Mesenchymal stem cell (in vitro differentiated cells and primary cell): ENCODE measurements at regions not wholly inside any gene's neighbourhood (a gene's known extent, or its start where the extent isn't known, plus 50 kb on each side); places are given as distances from the start of the nearest gene placed in this dataset.

Source experiments
- DNase-seq: peaks from one replicate; pipeline ENCODE4 v3.0.0-alpha.2; 2013
- H2AFZ ChIP-seq: one replicate; pipeline ENCODE4 v1.6.1; 2013; ENCODE audit warnings: low read depth, mild to moderate bottlenecking, control low read depth, inconsistent platforms, low read length, moderate library complexity
- H2AK5ac ChIP-seq: 2 replicates; pipeline ENCODE4 v1.6.1; 2013; ENCODE audit warnings: low read length, moderate library complexity, mild to moderate bottlenecking, inconsistent platforms; ENCODE audit not compliant: severe bottlenecking
- H2BK120ac ChIP-seq: one replicate; pipeline ENCODE4 v1.6.1; 2013; ENCODE audit warnings: low read depth, mild to moderate bottlenecking, inconsistent platforms, low read length, moderate library complexity
- H2BK12ac ChIP-seq, 2 experiments: one replicate each; pipeline ENCODE4 v1.6.1; 2013; ENCODE audit warnings: inconsistent platforms in 2 of 2, low read length in 2 of 2, mild to moderate bottlenecking in 2 of 2, moderate library complexity in 2 of 2, control low read depth in 1 of 2
- H2BK15ac ChIP-seq: one replicate; pipeline ENCODE4 v1.6.1; 2013; ENCODE audit warnings: mild to moderate bottlenecking, low read depth, inconsistent platforms; ENCODE audit not compliant: poor library complexity, severe bottlenecking
- H2BK5ac ChIP-seq: 2 replicates; pipeline ENCODE4 v1.6.1; 2013; ENCODE audit warnings: low read depth, mild to moderate bottlenecking, low read length, control low read depth, inconsistent platforms; ENCODE audit not compliant: poor library complexity, severe bottlenecking
- H3K14ac ChIP-seq, 2 experiments: one replicate each; pipeline ENCODE4 v1.6.1; 2013; ENCODE audit warnings: inconsistent platforms in 2 of 2, low read length in 2 of 2, control low read depth in 1 of 2, mild to moderate bottlenecking in 1 of 2, moderate library complexity in 1 of 2
- H3K18ac ChIP-seq, 2 experiments: one replicate each; pipeline ENCODE4 v1.6.1; 2013; ENCODE audit warnings: inconsistent platforms in 2 of 2, low read length in 2 of 2, control low read depth in 1 of 2, low read depth in 1 of 2, mild to moderate bottlenecking in 1 of 2
- H3K23ac ChIP-seq, 2 experiments: one replicate each; pipeline ENCODE4 v1.6.1; 2013; ENCODE audit warnings: inconsistent platforms in 2 of 2, low read length in 2 of 2, mild to moderate bottlenecking in 2 of 2, moderate library complexity in 2 of 2, control low read depth in 1 of 2
- H3K27ac ChIP-seq: 2 replicates; pipeline ENCODE4 v1.5.1; 2013; ENCODE audit warnings: mild to moderate bottlenecking, moderate library complexity, low read length, control low read depth, inconsistent platforms; ENCODE audit not compliant: poor library complexity, severe bottlenecking
- H3K27me3 ChIP-seq, 2 experiments: 2 replicates each; pipeline versions ENCODE4 v1.6.1 to v1.7.0; 2013; ENCODE audit warnings: low read length in 2 of 2, mild to moderate bottlenecking in 2 of 2, moderate library complexity in 2 of 2, control low read depth in 1 of 2, inconsistent platforms in 1 of 2; ENCODE audit not compliant: control insufficient read depth in 1 of 2, insufficient read depth in 1 of 2
- H3K36me3 ChIP-seq, 2 experiments: 2 replicates each; pipeline versions ENCODE4 v1.6.1 to v1.7.0; 2013; ENCODE audit warnings: low read length in 2 of 2, control low read depth in 1 of 2, inconsistent platforms in 1 of 2, low read depth in 1 of 2, mild to moderate bottlenecking in 1 of 2; ENCODE audit not compliant: insufficient read depth in 2 of 2, control insufficient read depth in 1 of 2
- H3K4ac ChIP-seq, 2 experiments: one replicate each; pipeline ENCODE4 v1.6.1; 2013; ENCODE audit warnings: inconsistent platforms in 2 of 2, low read length in 2 of 2, mild to moderate bottlenecking in 2 of 2, moderate library complexity in 2 of 2, control low read depth in 1 of 2, low read depth in 1 of 2
- H3K4me1 ChIP-seq: 2 replicates; pipeline ENCODE4 v1.6.1; 2013; ENCODE audit warnings: low read depth, low read length, control low read depth; ENCODE audit not compliant: control insufficient read depth, insufficient read depth
- H3K4me2 ChIP-seq: 2 replicates; pipeline ENCODE4 v1.6.1; 2013; ENCODE audit warnings: low read length, mild to moderate bottlenecking, inconsistent platforms; ENCODE audit not compliant: poor library complexity, severe bottlenecking
- H3K4me3 ChIP-seq, 2 experiments: 2 replicates each; pipeline versions ENCODE4 v1.5.1 to v1.7.0; 2013; ENCODE audit warnings: low read length in 2 of 2, mild to moderate bottlenecking in 2 of 2, control low read depth in 1 of 2, low read depth in 1 of 2; ENCODE audit not compliant: insufficient read depth in 1 of 2
- H3K79me1 ChIP-seq: replicated peaks from 2 replicates; pipeline ENCODE4 v1.6.1; 2013; ENCODE audit warnings: mild to moderate bottlenecking, control low read depth, low read length, inconsistent platforms; ENCODE audit not compliant: poor library complexity, severe bottlenecking
- H3K9ac ChIP-seq: 2 replicates; pipeline ENCODE4 v1.7.0; 2013; ENCODE audit warnings: mild to moderate bottlenecking, low read length, moderate library complexity
- H3K9me3 ChIP-seq: 2 replicates; pipeline ENCODE4 v1.7.0; 2013; ENCODE audit warnings: mild to moderate bottlenecking, low read length; ENCODE audit not compliant: control insufficient read depth
- H4K8ac ChIP-seq: one replicate; pipeline ENCODE4 v1.6.1; 2013; ENCODE audit warnings: inconsistent platforms, mild to moderate bottlenecking, low read length, moderate library complexity
- H4K91ac ChIP-seq: one replicate; pipeline ENCODE4 v1.6.1; 2013; ENCODE audit warnings: mild to moderate bottlenecking, low read length, inconsistent platforms
- WGBS: methylation state at CpG from one replicate; pipeline ENCODE4 v1.1.7; 2013; ENCODE audit warnings: mixed read lengths; 5-methylcytosine and 5-hydroxymethylcytosine counted together

GRCh38 chr9:86856259-86856658 is 91.0 kb downstream of the GAS1 start:
- H3K4me3 ChIP-seq: no peak overlapping the region
- H3K27ac ChIP-seq: no peak overlapping the region
- no peak overlapping the region for H2BK15ac ChIP-seq
- 60% methylated on average over 3 of the region's 3 CpGs for WGBS
- DNase-seq: no peak
- H3K36me3 ChIP-seq: no peaks in the 10 kb centered on the region
- H3K18ac ChIP-seq: no peak overlapping the region
- no peak overlapping the region for H2AFZ ChIP-seq
- H3K4me2 ChIP-seq: no peak overlapping the region
- no peak overlapping the region for H4K8ac ChIP-seq
- no peaks in the 10 kb centered on the region for H3K4me1 ChIP-seq
- H2BK120ac ChIP-seq: no peak overlapping the region
- no peaks in the 10 kb centered on the region for H3K9me3 ChIP-seq
- H3K79me1 ChIP-seq: no peaks in the 10 kb centered on the region
- no peak overlapping the region for H3K9ac ChIP-seq
- no peaks in the 10 kb centered on the region for H3K27me3 ChIP-seq
- H3K14ac ChIP-seq: no peak overlapping the region
- peak overlapping the region; percentile 9 for H2AK5ac ChIP-seq
- no peak overlapping the region for H4K91ac ChIP-seq
- no peak overlapping the region for H3K4ac ChIP-seq
- no peak overlapping the region for H2BK5ac ChIP-seq
- no peak overlapping the region for H2BK12ac ChIP-seq
- H3K23ac ChIP-seq: no peak overlapping the region

DNA sequence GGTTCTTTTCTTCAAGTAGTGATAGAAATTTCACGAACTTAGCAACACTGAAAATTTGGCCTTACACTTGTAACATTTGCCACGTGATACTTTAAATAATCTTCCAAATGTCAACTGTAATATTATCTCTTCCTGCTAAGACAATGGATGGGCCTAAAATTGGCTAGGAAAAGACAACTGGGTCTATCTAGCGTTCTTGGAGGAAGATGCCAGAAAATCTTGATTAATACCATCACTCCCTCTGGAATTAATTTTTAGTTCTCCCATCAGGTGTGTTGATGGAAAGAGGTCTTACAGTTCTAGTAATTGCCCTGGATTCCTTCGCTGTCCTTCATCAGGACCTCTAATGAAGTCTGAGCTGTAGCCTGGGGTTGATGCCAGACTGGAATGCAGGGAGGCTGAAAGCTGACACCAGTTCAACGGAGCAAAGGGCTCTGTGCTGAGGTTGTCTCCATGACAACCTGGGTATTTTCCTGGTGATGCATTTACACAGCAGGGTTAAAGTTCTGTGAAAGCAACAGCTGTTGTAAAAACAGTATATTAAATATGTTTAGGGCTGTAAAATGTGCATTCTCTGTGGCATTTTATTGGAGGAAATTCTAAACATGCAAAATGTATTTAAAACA is 92.3 kb downstream of the GAS1 start:
- no peak overlapping the region for H3K4ac ChIP-seq
- no peaks in the 10 kb centered on the region for H3K27me3 ChIP-seq
- no peak overlapping the region for H2BK15ac ChIP-seq
- H3K9ac ChIP-seq: peak overlapping the region; percentile 61
- no peak overlapping the region for H4K8ac ChIP-seq
- no peaks in the 10 kb centered on the region for H3K9me3 ChIP-seq
- H3K4me1 ChIP-seq: no peaks in the 10 kb centered on the region
- no peak overlapping the region for H3K4me2 ChIP-seq
- H4K91ac ChIP-seq: no peak overlapping the region
- no peak overlapping the region for H2AK5ac ChIP-seq
- H3K79me1 ChIP-seq: no peaks in the 10 kb centered on the region
- H3K14ac ChIP-seq: no peak overlapping the region
- H3K36me3 ChIP-seq: no peaks in the 10 kb centered on the region
- H3K23ac ChIP-seq: no peak overlapping the region
- H2BK12ac ChIP-seq: no peak overlapping the region
- no peak overlapping the region for H3K4me3 ChIP-seq
- H2BK120ac ChIP-seq: no peak overlapping the region
- H3K18ac ChIP-seq: no peak overlapping the region
- DNase-seq: peak; percentile 42
- WGBS: 51% methylated on average over 5 of the region's 5 CpGs
- H3K27ac ChIP-seq: peak overlapping the region; percentile 15
- H2AFZ ChIP-seq: no peak overlapping the region
- H2BK5ac ChIP-seq: no peak overlapping the region

DNA sequence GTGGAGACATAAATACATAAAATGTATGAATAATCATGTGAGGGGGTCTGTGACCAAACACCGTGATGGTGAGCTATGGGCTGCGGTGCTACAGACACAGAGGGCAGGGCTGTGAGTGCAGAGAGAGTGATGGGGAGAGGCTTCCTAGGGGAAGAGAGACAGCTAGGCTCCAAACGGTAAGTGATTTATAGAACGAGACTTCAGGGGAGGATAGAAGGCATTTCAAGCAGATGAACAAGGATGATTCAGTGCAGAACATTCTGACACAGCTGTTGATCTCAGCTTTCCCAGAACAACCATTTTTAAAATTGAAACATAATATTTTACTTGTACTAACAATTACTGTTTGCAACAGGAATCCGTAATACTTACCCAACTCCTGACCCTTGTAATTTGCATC is 100.7 kb downstream of the GAS1 start:
- H2AK5ac ChIP-seq: no peak overlapping the region
- no peak overlapping the region for H2BK5ac ChIP-seq
- peak overlapping the region; percentile 11 for H3K27ac ChIP-seq
- no peaks in the 10 kb centered on the region for H3K79me1 ChIP-seq
- H4K8ac ChIP-seq: no peak overlapping the region
- no peaks in the 10 kb centered on the region for H3K27me3 ChIP-seq
- no peak overlapping the region for H3K18ac ChIP-seq
- no peak overlapping the region for H3K23ac ChIP-seq
- H2BK12ac ChIP-seq: no peak overlapping the region
- no peaks in the 10 kb centered on the region for H3K36me3 ChIP-seq
- H3K4me3 ChIP-seq: no peak overlapping the region
- H3K9me3 ChIP-seq: no peaks in the 10 kb centered on the region
- no peak overlapping the region for H3K4me2 ChIP-seq
- H2AFZ ChIP-seq: no peak overlapping the region
- WGBS: 61% methylated on average over 4 of the region's 5 CpGs
- no peak overlapping the region for H2BK15ac ChIP-seq
- peaks cover 3% of the 10 kb centered on the region for H3K4me1 ChIP-seq
- no peak overlapping the region for H3K9ac ChIP-seq
- no peak overlapping the region for H2BK120ac ChIP-seq
- DNase-seq: no peak
- H4K91ac ChIP-seq: no peak overlapping the region
- no peak overlapping the region for H3K14ac ChIP-seq
- H3K4ac ChIP-seq: no peak overlapping the region

DNA sequence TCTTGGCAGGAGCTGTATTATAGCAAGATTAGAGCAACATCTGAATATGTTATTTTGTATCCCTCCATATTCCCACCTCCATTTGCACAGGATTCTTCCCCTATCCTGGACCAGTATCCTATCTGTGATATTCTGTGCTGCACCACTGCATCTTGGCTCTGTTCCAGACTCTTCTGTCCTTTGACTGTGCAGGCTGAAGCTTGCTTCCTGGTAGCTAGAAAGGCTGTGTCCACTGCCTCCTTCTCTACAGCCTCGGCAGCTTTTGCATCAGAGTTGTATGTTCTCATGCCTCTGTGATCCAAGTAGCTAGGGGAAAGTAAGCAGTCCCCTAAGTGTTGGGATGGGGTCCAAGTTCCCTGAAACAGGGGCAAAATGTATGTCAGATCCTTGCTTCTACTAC is 104.1 kb downstream of the GAS1 start:
- no peak for DNase-seq

More for the DNA sequence above, 104.1 kb downstream of the GAS1 start:
- Histone ChIP-seq H3K27me3 (no peaks in the 10 kb centered on the region), H3K4me1 (peaks cover 5% of the 10 kb centered on the region), H2BK15ac (no peak overlapping the region), H3K23ac (no peak overlapping the region), H3K9ac (no peak overlapping the region), H3K18ac (no peak overlapping the region), H3K79me1 (no peaks in the 10 kb centered on the region), H3K4me3 (no peak overlapping the region), H2BK120ac (no peak overlapping the region), H2BK5ac (no peak overlapping the region), H3K36me3 (no peaks in the 10 kb centered on the region), H2BK12ac (no peak overlapping the region), H4K8ac (no peak overlapping the region), H3K4ac (no peak overlapping the region), H3K14ac (no peak overlapping the region), H3K4me2 (no peak overlapping the region), H2AK5ac (no peak overlapping the region), H3K27ac (no peak overlapping the region), H2AFZ (no peak overlapping the region), H4K91ac (no peak overlapping the region), H3K9me3 (no peaks in the 10 kb centered on the region)
- WGBS: 72% methylated on average over 1 of the region's 1 CpG
